ENCODE measurements at regions not wholly inside any gene's neighbourhood (a gene's known extent, or its start where the extent isn't known, plus 50 kb on each side); places are given as distances from the start of the nearest gene placed in this dataset.

GRCh38 chr7:26034391-26034790, 117.6 kb upstream of the NFE2L3 start:
- no peak for DNase-seq (ENCODE audit: low read depth)
- TF ChIP-seq, protein P1, sequence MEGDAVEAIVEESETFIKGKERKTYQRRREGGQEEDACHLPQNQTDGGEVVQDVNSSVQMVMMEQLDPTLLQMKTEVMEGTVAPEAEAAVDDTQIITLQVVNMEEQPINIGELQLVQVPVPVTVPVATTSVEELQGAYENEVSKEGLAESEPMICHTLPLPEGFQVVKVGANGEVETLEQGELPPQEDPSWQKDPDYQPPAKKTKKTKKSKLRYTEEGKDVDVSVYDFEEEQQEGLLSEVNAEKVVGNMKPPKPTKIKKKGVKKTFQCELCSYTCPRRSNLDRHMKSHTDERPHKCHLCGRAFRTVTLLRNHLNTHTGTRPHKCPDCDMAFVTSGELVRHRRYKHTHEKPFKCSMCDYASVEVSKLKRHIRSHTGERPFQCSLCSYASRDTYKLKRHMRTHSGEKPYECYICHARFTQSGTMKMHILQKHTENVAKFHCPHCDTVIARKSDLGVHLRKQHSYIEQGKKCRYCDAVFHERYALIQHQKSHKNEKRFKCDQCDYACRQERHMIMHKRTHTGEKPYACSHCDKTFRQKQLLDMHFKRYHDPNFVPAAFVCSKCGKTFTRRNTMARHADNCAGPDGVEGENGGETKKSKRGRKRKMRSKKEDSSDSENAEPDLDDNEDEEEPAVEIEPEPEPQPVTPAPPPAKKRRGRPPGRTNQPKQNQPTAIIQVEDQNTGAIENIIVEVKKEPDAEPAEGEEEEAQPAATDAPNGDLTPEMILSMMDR (IDR thresholded peaks at IDR 0.05; ENCODE audit: control insufficient read depth, extremely low read depth, insufficient read depth): no peak

GRCh38 chr7:26035552-26035951, 116.4 kb upstream of the NFE2L3 start:
- DNase-seq (ENCODE audit: low read depth): no peak
- H3K4me3 ChIP-seq (ENCODE audit: low read depth, low read length): no peak overlapping the region
- TF ChIP-seq, protein P1 (IDR thresholded peaks at IDR 0.05; ENCODE audit: control insufficient read depth, extremely low read depth, insufficient read depth): no peak

More at GRCh38 chr7:26034391-26034790, 117.6 kb upstream of the NFE2L3 start:
- H3K4me3 ChIP-seq (ENCODE audit: low read depth, low read length): no peak overlapping the region

- no peak for DNase-seq (ENCODE audit: low read depth)
- TF ChIP-seq, protein P1 (IDR thresholded peaks at IDR 0.05; ENCODE audit: control insufficient read depth, extremely low read depth, insufficient read depth): no peak
- H3K4me3 ChIP-seq (ENCODE audit: low read depth, low read length): no peak overlapping the region
These were observed 115.9 kb upstream of the NFE2L3 start for GRCh38 chr7:26036092-26036491.

GRCh38 chr7:26038201-26038990, 113.6 kb upstream of the NFE2L3 start:
- TF ChIP-seq, protein P1 (IDR thresholded peaks at IDR 0.05; ENCODE audit: control insufficient read depth, extremely low read depth, insufficient read depth): no peak
- no peak for DNase-seq (ENCODE audit: low read depth)
- no peak overlapping the region for H3K4me3 ChIP-seq (ENCODE audit: low read depth, low read length)

DNA sequence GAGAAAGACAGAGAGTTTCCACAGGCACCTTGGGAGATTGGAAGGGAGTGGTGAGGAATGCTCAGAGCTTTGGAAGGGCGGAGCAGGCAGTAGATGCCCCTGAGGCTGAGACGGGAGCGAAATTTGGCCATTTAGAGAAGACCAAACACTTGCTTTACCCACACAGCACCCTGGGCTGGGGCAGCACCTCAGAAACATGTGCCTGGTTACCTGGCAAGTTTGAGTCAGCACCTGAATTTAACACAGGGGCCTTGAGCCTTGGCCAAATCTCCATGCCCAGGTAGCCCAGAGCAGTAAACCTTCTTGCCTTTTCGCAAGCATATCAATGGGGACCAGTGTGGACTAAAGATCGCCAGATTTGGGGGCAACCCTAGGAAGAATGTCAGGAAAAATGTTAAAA, 111.9 kb upstream of the NFE2L3 start:
- no peak overlapping the region for H3K4me3 ChIP-seq (ENCODE audit: low read depth, low read length)
- DNase-seq (ENCODE audit: low read depth): no peak
- TF ChIP-seq, protein P1 (IDR thresholded peaks at IDR 0.05; ENCODE audit: control insufficient read depth, extremely low read depth, insufficient read depth): no peak

DNA sequence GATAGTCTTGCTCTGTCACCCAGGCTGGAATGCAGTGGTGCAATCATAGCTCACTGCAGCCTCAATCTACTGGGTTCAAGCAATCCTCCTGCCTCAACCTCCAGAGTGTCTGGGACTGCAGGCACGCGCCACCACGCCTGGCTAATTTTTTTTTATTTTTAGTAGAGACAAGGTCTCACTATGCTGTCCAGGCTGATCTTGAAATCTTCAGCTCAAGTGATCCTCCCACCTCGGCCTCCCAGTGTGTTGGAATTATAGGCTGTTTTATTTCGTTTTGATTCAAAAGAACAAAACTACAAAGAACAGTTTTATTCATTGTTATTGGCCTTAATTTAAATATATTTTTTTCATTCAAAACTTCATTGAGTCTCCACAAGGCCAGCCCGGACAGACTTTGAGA, 109.8 kb upstream of the NFE2L3 start:
- H3K4me3 ChIP-seq (ENCODE audit: low read depth, low read length): no peak overlapping the region
- TF ChIP-seq, protein P1 (IDR thresholded peaks at IDR 0.05; ENCODE audit: control insufficient read depth, extremely low read depth, insufficient read depth): no peak
- no peak for DNase-seq (ENCODE audit: low read depth)

GRCh38 chr7:26043801-26044200, 108.2 kb upstream of the NFE2L3 start:
- TF ChIP-seq, protein P1 (IDR thresholded peaks at IDR 0.05; ENCODE audit: control insufficient read depth, extremely low read depth, insufficient read depth): no peak

More at GRCh38 chr7:26043801-26044200, 108.2 kb upstream of the NFE2L3 start:
- no peak for DNase-seq (ENCODE audit: low read depth)
- H3K4me3 ChIP-seq (ENCODE audit: low read depth, low read length): no peak overlapping the region

Data from LNCaP clone FGC (cell line).